ENCODE measurements at regions not wholly inside any gene's neighbourhood (a gene's known extent, or its start where the extent isn't known, plus 50 kb on each side); places are given as distances from the start of the nearest gene placed in this dataset.

DNA sequence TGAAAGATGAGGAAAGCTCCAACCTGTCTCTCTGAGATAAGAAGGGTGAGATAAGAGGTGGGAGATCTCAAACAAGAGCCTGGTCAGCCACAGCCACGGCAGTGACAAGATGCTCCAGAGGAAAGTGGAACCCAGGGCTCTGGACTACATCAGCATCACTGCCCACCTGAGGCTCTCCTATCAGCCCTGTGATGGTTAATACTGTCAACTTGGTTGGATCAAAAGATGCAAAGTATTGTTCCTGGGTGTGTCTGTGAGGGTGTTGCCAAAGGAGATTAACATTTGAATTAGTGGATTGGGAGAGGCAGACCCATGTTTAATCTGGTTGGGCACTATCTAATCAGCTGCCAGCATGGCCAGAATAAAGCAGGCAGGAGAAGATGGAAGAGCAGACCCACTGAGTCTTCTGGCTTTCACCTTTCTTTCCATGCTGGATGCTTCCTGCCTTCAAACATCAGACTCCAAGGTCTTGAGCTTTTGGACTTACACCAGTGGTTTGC is 476.6 kb upstream of the NBEA start:
- no peak for DNase-seq (ENCODE audit: low spot score)

DNA sequence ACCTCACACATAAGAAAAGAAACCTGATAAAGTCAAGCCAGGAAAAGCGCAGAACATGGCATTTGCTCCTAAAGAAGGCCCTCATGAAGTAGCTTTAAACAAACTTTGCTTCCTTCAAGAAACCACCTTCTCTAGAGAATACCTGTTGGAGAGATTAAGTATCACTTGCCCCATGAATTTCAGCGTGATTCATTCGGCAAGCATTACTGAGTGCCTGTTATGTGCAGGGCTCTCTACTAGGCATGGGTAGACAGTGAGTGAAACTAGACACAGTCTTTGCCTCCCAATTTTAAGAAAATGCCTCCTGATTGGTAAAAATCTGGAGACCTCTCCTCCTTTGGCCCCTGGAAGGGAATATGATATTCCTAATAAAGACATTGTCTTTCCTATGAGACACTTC is 475.8 kb upstream of the NBEA start:
- DNase-seq (ENCODE audit: low spot score), result no peak

DNA sequence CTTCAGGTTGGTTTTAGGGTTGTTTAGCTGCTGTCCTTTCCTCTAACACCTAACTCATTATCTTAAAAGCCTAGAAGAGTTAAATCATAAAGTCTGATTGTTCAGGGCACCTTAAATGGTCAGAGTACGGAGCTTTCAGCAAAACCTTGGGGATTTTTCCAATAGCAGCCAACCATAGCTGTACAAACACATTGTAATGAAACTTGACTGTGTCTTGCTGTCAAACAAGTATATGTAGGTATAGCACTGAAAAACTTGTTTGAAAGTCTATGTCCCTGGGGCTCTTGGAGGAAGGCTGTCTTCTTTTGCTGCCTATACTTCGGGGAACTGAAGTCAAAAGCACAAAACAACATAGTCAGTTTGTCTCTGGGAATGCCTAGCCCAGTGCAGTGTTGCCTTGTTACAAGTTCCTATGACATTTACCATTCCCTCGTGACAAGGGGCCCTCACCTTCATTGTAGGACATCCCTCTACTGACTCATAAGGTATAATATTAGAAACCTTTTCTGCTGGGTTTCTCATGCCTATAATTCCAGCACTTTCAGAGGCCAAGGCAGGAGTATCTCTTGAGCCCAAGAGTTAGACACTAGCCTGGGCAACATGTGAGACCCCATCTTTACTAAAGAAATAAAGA is 474.5 kb upstream of the NBEA start:
- DNase-seq (ENCODE audit: low spot score), result no peak

- no peak for DNase-seq (ENCODE audit: low spot score)
Measured at GRCh38 chr13:34469196-34469986, 472.7 kb upstream of the NBEA start.

GRCh38 chr13:34474187-34474868 is 467.7 kb upstream of the NBEA start:
- no peak for DNase-seq (ENCODE audit: low spot score)

DNA sequence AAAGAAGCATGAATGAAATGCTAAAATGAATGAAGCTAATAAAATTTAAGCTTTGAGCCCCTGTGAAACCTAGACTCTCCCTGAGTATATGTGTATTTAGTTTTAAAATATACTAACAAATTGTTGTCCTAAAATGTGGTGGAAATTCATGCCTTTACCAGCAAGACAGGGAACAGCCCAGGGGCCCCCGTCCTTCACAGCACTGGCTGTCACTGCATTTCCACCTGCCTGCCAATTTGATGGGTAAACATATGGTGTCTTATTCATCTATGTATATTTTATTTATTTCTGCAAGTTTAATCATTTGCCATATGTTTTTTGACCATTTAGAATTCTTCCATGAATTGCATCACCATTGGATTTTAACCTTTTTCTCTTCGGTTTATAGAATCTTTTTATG is 463.7 kb upstream of the NBEA start:
- DNase-seq (ENCODE audit: low spot score), result no peak

- DNase-seq (ENCODE audit: low spot score), result no peak
Measured at GRCh38 chr13:34502011-34502410, 440.1 kb upstream of the NBEA start.

GRCh38 chr13:34502621-34503020 is 439.4 kb upstream of the NBEA start:
- DNase-seq (ENCODE audit: low spot score), result no peak

DNA sequence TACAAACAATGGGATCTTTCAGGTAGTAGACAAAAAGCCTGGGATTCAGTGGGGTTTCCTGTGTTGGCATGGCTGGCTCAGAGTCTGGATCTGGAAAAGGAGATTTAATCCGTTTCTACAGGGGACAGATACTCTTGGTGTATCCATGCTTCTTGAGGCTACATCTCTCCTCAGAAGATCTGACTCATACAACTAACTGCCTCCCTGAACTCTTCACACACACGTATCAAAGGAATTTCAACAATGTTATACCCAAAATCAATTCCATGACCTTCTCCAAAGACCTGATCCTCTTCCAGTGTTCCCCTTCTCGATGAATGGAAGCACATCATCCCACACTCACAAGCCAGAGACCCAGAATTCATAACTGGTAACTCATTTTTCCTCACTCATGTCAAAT is 435.3 kb upstream of the NBEA start:
- DNase-seq (ENCODE audit: low spot score), result no peak

- DNase-seq (ENCODE audit: low spot score), result no peak
Measured at GRCh38 chr13:34507630-34508029, 434.4 kb upstream of the NBEA start.

- DNase-seq (ENCODE audit: low spot score), result no peak
Measured at GRCh38 chr13:34512817-34513216, 429.3 kb upstream of the NBEA start.

DNA sequence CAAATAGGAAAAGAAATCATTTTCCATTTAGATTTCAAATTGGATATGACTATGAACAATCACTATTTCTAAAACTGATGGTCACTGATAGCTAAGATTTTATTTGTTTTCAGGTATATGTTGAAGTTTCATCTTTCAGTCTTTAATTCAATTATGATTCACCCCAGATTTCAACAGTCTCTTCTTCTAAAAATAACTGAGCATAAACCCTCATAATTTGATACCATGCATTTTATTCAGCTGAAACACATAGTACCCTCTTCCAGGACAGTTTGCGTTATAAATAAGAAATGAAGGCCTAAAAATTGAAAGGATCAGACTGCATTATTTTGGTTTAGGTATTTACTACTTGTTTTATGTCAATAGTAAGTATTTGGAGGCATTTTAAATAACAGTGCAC is 428.5 kb upstream of the NBEA start:
- DNase-seq (ENCODE audit: low spot score), result no peak

GRCh38 chr13:34515201-34515600 is 426.9 kb upstream of the NBEA start:
- DNase-seq (ENCODE audit: low spot score), result no peak

GRCh38 chr13:34521171-34521570 is 420.9 kb upstream of the NBEA start:
- DNase-seq (ENCODE audit: low spot score), result no peak

GRCh38 chr13:34522808-34523207 is 419.3 kb upstream of the NBEA start:
- DNase-seq (ENCODE audit: low spot score), result no peak

DNA sequence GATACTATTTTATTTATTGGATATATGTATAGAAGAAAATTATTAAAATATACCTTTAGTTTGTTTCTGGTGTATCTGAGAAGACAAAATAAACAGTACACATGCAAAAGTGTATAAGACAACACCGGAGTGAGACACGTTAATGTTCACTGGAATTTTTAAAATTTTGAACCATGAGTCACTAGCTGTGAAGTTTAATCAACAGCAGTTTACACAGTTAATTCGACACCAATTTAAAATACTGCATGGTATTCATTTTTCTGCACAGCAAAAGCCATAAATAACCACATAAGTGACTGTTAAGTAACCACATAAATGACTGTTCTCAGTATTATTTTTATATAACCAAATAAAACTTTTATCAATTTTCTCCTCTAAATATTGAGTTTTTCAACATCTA is 418.7 kb upstream of the NBEA start:
- DNase-seq (ENCODE audit: low spot score), result no peak

DNA sequence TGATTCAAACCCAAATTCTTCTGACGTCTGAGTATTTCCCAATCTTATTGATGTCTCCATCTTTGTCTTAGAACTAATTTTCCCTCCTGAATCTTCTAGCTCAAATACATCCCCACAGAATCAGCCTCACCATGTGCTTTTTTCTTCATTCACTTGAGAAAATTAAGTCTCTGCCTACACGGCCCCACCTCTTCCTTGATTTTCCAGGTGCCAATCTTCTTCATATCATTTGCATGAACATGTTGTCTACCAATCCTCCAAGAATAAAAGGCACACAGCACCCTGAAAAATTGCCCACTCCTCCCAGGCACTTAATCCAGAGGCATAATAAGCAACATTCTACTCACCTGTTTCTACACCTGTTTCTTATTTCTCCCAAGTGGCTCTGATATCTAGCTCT is 408.1 kb upstream of the NBEA start:
- no peak for DNase-seq (ENCODE audit: low spot score)

GRCh38 chr13:34542321-34542720 is 399.7 kb upstream of the NBEA start:
- no peak for DNase-seq (ENCODE audit: low spot score)

DNA sequence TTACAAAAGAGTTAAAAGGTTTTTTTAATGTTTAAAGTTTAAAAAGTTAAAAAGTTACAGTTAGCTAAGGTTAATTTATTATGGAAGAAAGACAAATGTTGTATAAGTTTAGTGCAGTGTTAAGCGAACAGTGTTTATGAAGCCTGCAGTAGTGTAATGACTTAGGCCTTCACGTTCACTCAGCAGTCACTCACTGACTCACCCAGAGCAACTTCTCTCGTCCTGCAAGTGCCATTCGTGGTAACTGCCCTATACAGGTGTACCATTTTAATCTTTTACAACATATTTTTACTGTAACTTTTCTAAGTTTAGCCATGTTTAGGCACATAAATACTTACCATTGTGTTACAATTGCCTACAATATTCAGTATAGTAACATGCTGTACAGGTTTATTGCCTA is 398.2 kb upstream of the NBEA start:
- no peak for DNase-seq (ENCODE audit: low spot score)

DNA sequence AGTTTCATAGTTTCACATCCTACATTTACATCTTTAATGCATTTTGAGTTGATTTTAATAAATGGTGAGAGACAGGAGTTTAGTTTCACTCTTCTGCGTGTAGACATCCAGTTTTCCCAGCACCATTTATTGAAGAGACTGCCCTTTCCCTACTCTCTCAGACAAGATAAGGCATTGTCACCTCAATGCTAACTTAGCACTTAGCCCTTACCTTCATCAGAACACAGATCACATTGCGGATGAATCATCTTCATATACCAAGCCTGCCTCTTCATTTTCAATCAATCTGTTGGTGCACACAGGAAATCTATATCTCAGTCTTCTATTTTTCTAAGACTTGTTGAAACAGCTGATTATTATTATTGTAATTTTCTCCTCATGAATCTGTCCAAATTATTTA is 396.6 kb upstream of the NBEA start:
- DNase-seq (ENCODE audit: low spot score), result no peak

GRCh38 chr13:34546344-34547250 is 395.5 kb upstream of the NBEA start:
- DNase-seq (ENCODE audit: low spot score), result no peak

DNA sequence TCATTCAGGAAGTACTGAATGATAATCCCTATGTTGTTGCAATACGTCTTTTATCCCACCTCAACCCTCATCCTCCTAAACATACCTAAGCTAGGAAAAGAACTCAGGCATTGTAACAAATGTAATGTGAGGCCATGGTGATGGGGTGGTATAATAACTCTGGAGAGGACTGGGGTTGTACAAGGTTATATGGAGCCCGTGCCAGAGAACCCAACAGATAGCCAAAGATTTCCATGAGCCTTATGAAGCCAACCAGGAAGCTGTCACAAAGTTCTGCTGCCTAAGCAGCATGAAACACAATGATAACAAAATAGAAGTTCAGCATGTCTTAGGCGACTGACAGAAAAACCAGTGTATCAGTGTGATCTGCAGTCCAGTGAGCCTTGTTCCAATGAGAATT is 394.1 kb upstream of the NBEA start:
- DNase-seq (ENCODE audit: low spot score), result no peak

Data from left forelimb (tissue), 1 donor.